Fibroblast of villous mesenchyme (primary cell): ENCODE measurements at regions not wholly inside any gene's neighbourhood (a gene's known extent, or its start where the extent isn't known, plus 50 kb on each side); places are given as distances from the start of the nearest gene placed in this dataset.

Experiments used
- DNase-seq: peaks from one replicate; pipeline ENCODE4 v3.0.0-alpha.2; 2010; ENCODE audit warnings: low read depth
- H3K4me3 ChIP-seq: 2 replicates; pipeline ENCODE4 v1.5.1; 2011; ENCODE audit warnings: low read depth, mild to moderate bottlenecking, low read length
- CTCF ChIP-seq: IDR thresholded peaks from 2 replicates; pipeline ENCODE4 v1.5.1; 2012; ENCODE audit warnings: low read depth, mild to moderate bottlenecking, low read length; ENCODE audit not compliant: insufficient read depth

GRCh38 chr11:8822469-8822868 lies 88.5 kb upstream of the AKIP1 start:
- no peak for DNase-seq
- H3K4me3 ChIP-seq = no peak overlapping the region
- TF ChIP-seq CTCF = no peak

GRCh38 chr11:8823174-8823742 lies 87.7 kb upstream of the AKIP1 start:
- H3K4me3 ChIP-seq = no peak overlapping the region
- no peak for TF ChIP-seq CTCF
- DNase-seq = no peak

GRCh38 chr11:8826139-8826786 lies 84.7 kb upstream of the AKIP1 start:
- peak; percentile 97 for DNase-seq
- H3K4me3 ChIP-seq = peak overlapping the region; percentile 6
- no peak for TF ChIP-seq CTCF

GRCh38 chr11:8826901-8827560 lies 84.0 kb upstream of the AKIP1 start:
- peak overlapping the region; percentile 6 for H3K4me3 ChIP-seq
- peak; percentile 42 for DNase-seq
- TF ChIP-seq CTCF = no peak

GRCh38 chr11:8828046-8828445 lies 82.9 kb upstream of the AKIP1 start:
- no peak for TF ChIP-seq CTCF
- no peak overlapping the region for H3K4me3 ChIP-seq
- no peak for DNase-seq

- no peak for TF ChIP-seq CTCF
- DNase-seq = peak; percentile 46
- no peak overlapping the region for H3K4me3 ChIP-seq
These were observed 82.2 kb upstream of the AKIP1 start for GRCh38 chr11:8828580-8829361.
